ENCODE measurements at regions not wholly inside any gene's neighbourhood (a gene's known extent, or its start where the extent isn't known, plus 50 kb on each side); places are given as distances from the start of the nearest gene placed in this dataset.
"Not testable (repeated sequence)": the region's sequence is repeated elsewhere in the genome, so short reads cannot be mapped to it uniquely, and the experiment has no call there.

DNA sequence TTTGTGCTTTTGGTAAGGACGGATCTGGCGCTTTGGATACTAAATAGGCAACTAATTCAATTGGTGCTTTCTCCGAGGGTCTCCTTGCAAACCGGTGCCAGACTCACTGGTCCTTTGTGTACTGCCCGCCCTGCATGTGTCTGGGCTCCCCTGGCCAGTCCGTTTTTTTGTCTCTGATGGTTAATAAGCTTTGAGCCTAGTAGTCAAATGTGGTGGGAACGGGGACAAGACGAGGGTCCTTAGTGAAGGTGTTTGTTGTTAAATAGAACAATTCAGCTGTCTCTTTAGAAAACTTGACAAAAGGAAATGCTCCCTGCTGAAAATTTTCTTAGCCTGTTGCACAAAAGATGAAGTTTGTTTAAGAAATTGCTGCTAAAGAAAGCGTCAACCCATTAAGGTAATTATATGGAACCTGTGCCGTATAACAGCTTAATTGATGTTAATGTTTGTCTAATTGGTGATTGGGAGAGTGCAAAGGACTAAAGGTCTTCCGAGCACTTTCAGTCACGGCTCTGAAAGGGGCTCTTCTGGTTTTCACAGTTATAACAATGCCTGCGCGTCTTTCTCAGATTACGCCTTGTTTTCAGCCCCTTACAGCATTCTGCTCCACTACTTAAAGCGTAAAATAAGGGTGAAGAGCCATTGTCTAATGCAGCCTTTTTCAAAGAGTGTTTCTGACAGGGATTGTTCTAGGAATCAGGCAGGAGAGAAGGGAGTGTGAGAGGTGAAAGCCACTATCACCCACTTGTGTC is 537.4 kb downstream of the PRKD1 start:
- in situ Hi-C loops (cut with HindIII; ENCODE audit: low sequenced_read_pairs): no loop called here
- TF ChIP-seq CTCF (IDR thresholded peaks at IDR 0.05; ENCODE audit: low read depth, low read length, missing control alignments): no peak
- H3K4me3 ChIP-seq (ENCODE audit: low read depth, low read length): peak overlapping the region; percentile 19
- no peak for DNase-seq (ENCODE audit: low read depth)

GRCh38 chr14:29391231-29391630 is 536.4 kb downstream of the PRKD1 start:
- in situ Hi-C loops (cut with HindIII; ENCODE audit: low sequenced_read_pairs): no loop called here
- no peak for TF ChIP-seq CTCF (IDR thresholded peaks at IDR 0.05; ENCODE audit: low read depth, low read length, missing control alignments)
- no peak for DNase-seq (ENCODE audit: low read depth)
- no peak overlapping the region for H3K4me3 ChIP-seq (ENCODE audit: low read depth, low read length)

GRCh38 chr14:29391801-29392200 is 535.8 kb downstream of the PRKD1 start:
- in situ Hi-C loops (cut with HindIII; ENCODE audit: low sequenced_read_pairs): no loop called here
- no peak overlapping the region for H3K4me3 ChIP-seq (ENCODE audit: low read depth, low read length)
- TF ChIP-seq CTCF (IDR thresholded peaks at IDR 0.05; ENCODE audit: low read depth, low read length, missing control alignments): no peak
- no peak for DNase-seq (ENCODE audit: low read depth)

DNA sequence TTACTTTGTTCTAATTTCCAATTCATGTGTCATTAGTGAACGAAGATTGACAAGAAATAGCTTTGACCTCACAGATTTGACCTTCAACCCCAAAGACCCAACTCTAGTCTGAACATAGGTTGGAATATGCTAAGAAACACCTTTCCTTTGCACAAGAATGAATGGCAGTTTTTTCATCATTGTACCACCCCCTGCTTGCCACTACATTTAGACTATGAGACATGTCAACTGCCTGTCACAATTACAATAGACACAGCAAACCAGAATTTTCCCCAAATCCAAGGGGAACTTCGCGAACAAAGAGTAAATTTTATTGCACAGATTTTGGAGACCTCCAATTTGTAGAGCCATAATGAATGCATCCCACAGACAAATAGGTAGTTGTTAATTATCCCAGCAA is 535.4 kb downstream of the PRKD1 start:
- DNase-seq (ENCODE audit: low read depth): no peak
- no peak overlapping the region for H3K4me3 ChIP-seq (ENCODE audit: low read depth, low read length)
- no peak for TF ChIP-seq CTCF (IDR thresholded peaks at IDR 0.05; ENCODE audit: low read depth, low read length, missing control alignments)
- in situ Hi-C loops (cut with HindIII; ENCODE audit: low sequenced_read_pairs): no loop called here

- DNase-seq (ENCODE audit: low read depth): no peak
- H3K4me3 ChIP-seq (ENCODE audit: low read depth, low read length): no peak overlapping the region
- no peak for TF ChIP-seq CTCF (IDR thresholded peaks at IDR 0.05; ENCODE audit: low read depth, low read length, missing control alignments)
- in situ Hi-C loops (cut with HindIII; ENCODE audit: low sequenced_read_pairs): no loop called here
These were observed 524.6 kb downstream of the PRKD1 start for GRCh38 chr14:29403091-29403490.

DNA sequence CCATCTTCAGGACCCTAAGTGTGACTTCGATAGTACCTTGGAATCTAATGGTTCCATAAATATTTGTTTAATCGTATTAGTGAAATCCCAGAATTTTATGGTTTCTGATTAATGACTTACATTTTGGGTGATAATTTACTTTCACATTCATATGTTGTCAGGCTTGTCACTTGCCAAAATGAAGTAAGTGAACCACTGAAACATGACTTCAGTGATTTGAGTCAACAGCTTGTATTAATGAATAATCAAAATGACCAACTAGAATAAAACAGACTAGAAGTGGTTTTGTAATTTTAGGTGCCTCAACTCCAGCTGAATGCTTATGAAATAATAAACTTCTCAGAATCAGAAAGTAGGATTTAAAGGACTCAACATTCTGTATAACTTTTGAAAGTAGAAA is 517.1 kb downstream of the PRKD1 start:
- TF ChIP-seq CTCF (IDR thresholded peaks at IDR 0.05; ENCODE audit: low read depth, low read length, missing control alignments): no peak
- H3K4me3 ChIP-seq (ENCODE audit: low read depth, low read length): no peak overlapping the region
- in situ Hi-C loops (cut with HindIII; ENCODE audit: low sequenced_read_pairs): no loop called here
- DNase-seq (ENCODE audit: low read depth): no peak

DNA sequence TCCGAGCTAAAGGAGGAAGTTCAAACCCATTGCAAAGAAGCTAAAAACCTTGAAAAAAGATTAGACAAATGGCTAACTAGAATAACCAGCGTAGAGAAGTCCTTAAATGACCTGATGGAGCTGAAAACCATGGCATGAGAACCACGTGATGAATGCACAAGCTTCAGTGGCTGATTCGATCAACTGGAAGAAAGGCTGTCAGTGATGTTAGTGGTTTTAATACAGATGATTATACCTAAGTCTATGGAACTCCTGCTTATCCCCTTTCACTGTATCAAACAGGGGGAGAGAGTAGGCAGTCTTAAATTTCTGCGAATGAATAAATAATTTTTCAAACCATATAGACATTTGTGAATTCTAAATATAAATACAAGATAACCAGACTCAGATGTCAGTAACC is 512.7 kb downstream of the PRKD1 start:
- H3K4me3 ChIP-seq (ENCODE audit: low read depth, low read length); in situ Hi-C loops (cut with HindIII; ENCODE audit: low sequenced_read_pairs); DNase-seq (ENCODE audit: low read depth): not testable (repeated sequence)

Data from astrocyte of the cerebellum (primary cell).